Suprapubic skin (tissue), 4 donors: ENCODE measurements at regions not wholly inside any gene's neighbourhood (a gene's known extent, or its start where the extent isn't known, plus 50 kb on each side); places are given as distances from the start of the nearest gene placed in this dataset.

Experiments
- DNase-seq, 2 donors: peaks; one replicate each; pipeline ENCODE4 v3.0.0-alpha.2; 2019; ENCODE audit warnings: low spot score in 2 of 2
- H3K27ac ChIP-seq: fragments of 200-600 bp; sonication (generic); one replicate; pipeline ENCODE4 v1.5.1; 2019
- H3K27me3 ChIP-seq: fragments of 200-600 bp; sonication (generic); one replicate; pipeline ENCODE4 v1.5.1; 2019
- H3K36me3 ChIP-seq: fragments of 200-600 bp; sonication (generic); one replicate; pipeline ENCODE4 v1.5.1; 2019
- H3K4me1 ChIP-seq: fragments of 200-600 bp; sonication (generic); one replicate; pipeline ENCODE4 v1.5.1; 2019
- H3K4me3 ChIP-seq: fragments of 200-600 bp; sonication (generic); one replicate; pipeline ENCODE4 v1.5.1; 2019; ENCODE audit warnings: mild to moderate bottlenecking
- H3K9me3 ChIP-seq: fragments of 200-600 bp; sonication (generic); one replicate; pipeline ENCODE4 v1.5.1; 2019
- EP300 ChIP-seq: sonication (generic); formaldehyde crosslinking; IDR thresholded peaks from one replicate; pipeline ENCODE4 v1.6.1; 2017; ENCODE audit warnings: antibody characterized with exemption
- POLR2A ChIP-seq, 2 donors: fragments of 450-650 bp; IDR thresholded peaks; one replicate each; pipeline ENCODE4 v1.6.1; 2017; ENCODE audit warnings: antibody characterized with exemption in 2 of 2, mild to moderate bottlenecking in 2 of 2, moderate library complexity in 2 of 2
- POLR2AphosphoS5 ChIP-seq, 3 donors: sonication (generic); formaldehyde crosslinking; IDR thresholded peaks; one replicate each; pipeline ENCODE4 v1.6.1; 2017; ENCODE audit warnings: antibody characterized with exemption in 3 of 3
- WGBS: methylation state at CpG from one replicate; pipeline ENCODE4 v1.1.5; 2018; 5-methylcytosine and 5-hydroxymethylcytosine counted together
- TF ChIP-seq, protein P1 (sequence below), 2 donors: fragments of 200-600 bp in 1 of 2; fragments of 450-650 bp in 1 of 2; sonication (generic) in 1 of 2; IDR thresholded peaks; one replicate each; pipeline ENCODE4 v1.5.1; 2016 to 2019; ENCODE audit warnings: antibody characterized with exemption in 2 of 2, mild to moderate bottlenecking in 1 of 2, moderate library complexity in 1 of 2

DNA sequence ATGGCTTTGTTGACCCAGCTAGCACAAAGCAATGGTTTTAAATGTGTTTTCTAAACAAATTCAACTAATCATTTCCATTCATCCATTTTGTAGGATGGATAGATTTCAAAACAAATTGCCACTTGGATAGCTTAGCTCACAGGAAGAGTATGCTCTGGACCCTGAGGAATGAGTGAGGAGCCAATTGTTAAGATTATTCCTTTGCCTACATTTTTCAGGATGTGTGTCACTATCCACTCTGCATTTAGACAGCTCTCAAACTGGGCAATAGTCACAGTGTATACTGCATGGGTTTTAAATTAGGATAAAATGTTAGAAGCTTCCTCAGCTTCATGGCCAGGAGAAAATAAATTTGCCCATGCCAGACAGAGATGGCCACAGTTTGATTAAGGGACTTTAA is 605.6 kb upstream of the TEX47 start:
- Histone ChIP-seq H3K4me1 (no peaks in the 10 kb centered on the region), H3K36me3 (no peaks in the 10 kb centered on the region), H3K27me3 (no peaks in the 10 kb centered on the region), H3K4me3 (no peak overlapping the region), H3K9me3 (no peaks in the 10 kb centered on the region), H3K27ac (no peak overlapping the region)
- no peak for TF ChIP-seq POLR2A (IDR thresholded peaks at IDR 0.05)
- no peak for TF ChIP-seq POLR2AphosphoS5 (IDR thresholded peaks at IDR 0.05)
- no peak for TF ChIP-seq EP300
- TF ChIP-seq, protein P1, sequence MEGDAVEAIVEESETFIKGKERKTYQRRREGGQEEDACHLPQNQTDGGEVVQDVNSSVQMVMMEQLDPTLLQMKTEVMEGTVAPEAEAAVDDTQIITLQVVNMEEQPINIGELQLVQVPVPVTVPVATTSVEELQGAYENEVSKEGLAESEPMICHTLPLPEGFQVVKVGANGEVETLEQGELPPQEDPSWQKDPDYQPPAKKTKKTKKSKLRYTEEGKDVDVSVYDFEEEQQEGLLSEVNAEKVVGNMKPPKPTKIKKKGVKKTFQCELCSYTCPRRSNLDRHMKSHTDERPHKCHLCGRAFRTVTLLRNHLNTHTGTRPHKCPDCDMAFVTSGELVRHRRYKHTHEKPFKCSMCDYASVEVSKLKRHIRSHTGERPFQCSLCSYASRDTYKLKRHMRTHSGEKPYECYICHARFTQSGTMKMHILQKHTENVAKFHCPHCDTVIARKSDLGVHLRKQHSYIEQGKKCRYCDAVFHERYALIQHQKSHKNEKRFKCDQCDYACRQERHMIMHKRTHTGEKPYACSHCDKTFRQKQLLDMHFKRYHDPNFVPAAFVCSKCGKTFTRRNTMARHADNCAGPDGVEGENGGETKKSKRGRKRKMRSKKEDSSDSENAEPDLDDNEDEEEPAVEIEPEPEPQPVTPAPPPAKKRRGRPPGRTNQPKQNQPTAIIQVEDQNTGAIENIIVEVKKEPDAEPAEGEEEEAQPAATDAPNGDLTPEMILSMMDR (IDR thresholded peaks at IDR 0.05): no peak
- no peak for DNase-seq

DNA sequence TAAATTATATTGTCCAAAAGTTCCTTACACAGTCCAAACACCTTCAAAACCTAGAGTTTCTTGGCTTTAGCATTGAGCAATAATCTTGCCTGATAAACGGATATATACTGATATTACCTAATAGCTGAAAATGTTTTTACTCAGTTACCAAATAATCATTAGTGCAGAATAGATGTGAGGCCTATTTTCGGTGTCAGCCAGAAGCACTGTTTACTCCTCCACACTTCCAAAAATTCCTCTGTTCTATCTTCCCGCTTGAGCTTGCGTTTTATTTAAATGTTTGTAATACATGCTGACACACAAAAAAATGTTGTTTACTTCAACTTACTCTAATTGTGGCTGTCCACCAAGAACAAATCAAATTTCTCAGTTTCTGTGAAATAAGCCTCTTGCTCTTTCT is 606.2 kb upstream of the TEX47 start:
- WGBS: 58% methylated on average over 4 of the region's 4 CpGs
- no peaks in the 10 kb centered on the region for H3K9me3 ChIP-seq
- H3K36me3 ChIP-seq: no peaks in the 10 kb centered on the region
- no peak overlapping the region for H3K4me3 ChIP-seq
- no peak for DNase-seq
- no peaks in the 10 kb centered on the region for H3K4me1 ChIP-seq
- no peaks in the 10 kb centered on the region for H3K27me3 ChIP-seq
- H3K27ac ChIP-seq: no peak overlapping the region
- TF ChIP-seq, protein P1 (IDR thresholded peaks at IDR 0.05): no peak
- no peak for TF ChIP-seq EP300
- TF ChIP-seq POLR2A (IDR thresholded peaks at IDR 0.05): no peak
- no peak for TF ChIP-seq POLR2AphosphoS5 (IDR thresholded peaks at IDR 0.05)

DNA sequence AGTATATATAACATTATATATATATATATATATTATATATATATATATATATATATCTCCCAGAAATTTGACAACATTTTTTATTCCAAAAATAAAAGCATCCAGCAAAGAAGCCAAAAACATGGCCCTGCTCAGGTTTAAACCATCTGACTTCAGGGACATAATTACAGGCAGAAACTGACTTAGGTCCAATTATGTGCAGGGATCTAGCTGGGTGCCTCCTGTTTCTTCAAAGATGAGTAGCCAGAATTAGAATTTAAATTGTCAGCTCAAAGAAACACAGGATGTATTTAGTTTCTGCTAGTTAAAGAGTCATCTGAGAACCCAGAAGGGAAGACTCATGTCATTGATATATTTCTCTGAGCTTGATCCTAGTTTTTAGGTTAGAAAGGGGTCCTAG is 656.4 kb upstream of the TEX47 start:
- DNase-seq: no peak

DNA sequence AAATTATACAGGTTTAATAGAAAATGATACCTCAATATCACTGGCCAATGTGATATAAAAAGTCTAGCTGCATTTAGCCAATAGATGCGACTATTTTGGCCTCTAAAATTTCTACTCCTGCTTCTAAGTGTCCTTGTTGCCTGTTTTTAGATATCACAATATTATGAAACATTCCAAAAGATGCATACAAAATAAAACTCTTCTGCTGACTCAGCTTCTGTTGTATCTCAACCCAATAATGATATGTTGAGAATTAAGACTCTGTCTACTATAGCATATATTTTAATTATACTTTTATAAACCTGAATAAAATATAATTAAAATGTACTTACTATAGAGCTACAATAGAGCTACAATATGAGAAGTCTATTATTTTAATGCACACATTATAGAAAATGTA is 661.0 kb upstream of the TEX47 start:
- Histone ChIP-seq H3K36me3 (no peaks in the 10 kb centered on the region), H3K4me1 (no peaks in the 10 kb centered on the region), H3K27ac (no peak overlapping the region), H3K27me3 (no peaks in the 10 kb centered on the region), H3K9me3 (no peaks in the 10 kb centered on the region), H3K4me3 (no peak overlapping the region)
- no peak for DNase-seq
- no peak for TF ChIP-seq POLR2A (IDR thresholded peaks at IDR 0.05)
- TF ChIP-seq POLR2AphosphoS5 (IDR thresholded peaks at IDR 0.05): no peak
- TF ChIP-seq, protein P1 (IDR thresholded peaks at IDR 0.05): no peak
- TF ChIP-seq EP300: no peak
- WGBS: 79% methylated on average over 1 of the region's 1 CpG

More for the DNA sequence above, 656.4 kb upstream of the TEX47 start:
- Histone ChIP-seq H3K4me1 (no peaks in the 10 kb centered on the region), H3K9me3 (no peaks in the 10 kb centered on the region), H3K27me3 (no peaks in the 10 kb centered on the region), H3K4me3 (no peak overlapping the region), H3K36me3 (no peaks in the 10 kb centered on the region), H3K27ac (no peak overlapping the region)
- TF ChIP-seq EP300: no peak
- no peak for TF ChIP-seq POLR2AphosphoS5 (IDR thresholded peaks at IDR 0.05)
- TF ChIP-seq, protein P1 (IDR thresholded peaks at IDR 0.05): no peak
- TF ChIP-seq POLR2A (IDR thresholded peaks at IDR 0.05): no peak

DNA sequence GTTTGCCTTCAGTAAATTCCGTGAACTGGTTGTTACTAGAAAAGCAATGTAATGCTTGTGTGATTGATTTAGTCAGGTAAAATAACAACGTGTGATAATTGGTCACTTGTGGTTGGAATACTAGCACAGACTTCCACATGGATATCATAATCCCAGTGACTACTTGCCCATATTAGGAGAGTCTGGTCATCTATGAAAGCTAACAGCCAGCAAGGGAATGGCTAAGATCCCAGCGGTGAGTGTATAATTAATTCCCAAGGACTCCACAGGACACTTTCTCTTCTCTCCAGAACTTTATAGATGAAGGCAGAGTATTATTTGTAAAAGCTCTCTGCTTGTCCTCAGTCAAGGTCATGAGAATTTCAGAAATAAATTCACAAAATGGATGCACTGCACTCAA is 662.6 kb upstream of the TEX47 start:
- Histone ChIP-seq H3K4me1 (no peaks in the 10 kb centered on the region), H3K4me3 (no peak overlapping the region), H3K9me3 (no peaks in the 10 kb centered on the region), H3K36me3 (no peaks in the 10 kb centered on the region), H3K27ac (no peak overlapping the region), H3K27me3 (no peaks in the 10 kb centered on the region)
- no peak for DNase-seq
- TF ChIP-seq EP300 (no peak), POLR2A (IDR thresholded peaks at IDR 0.05) (no peak), POLR2AphosphoS5 (IDR thresholded peaks at IDR 0.05) (no peak)
- TF ChIP-seq, protein P1 (IDR thresholded peaks at IDR 0.05): no peak
- 81% methylated on average over 3 of the region's 3 CpGs for WGBS
